Smooth muscle cell (in vitro differentiated cells): ENCODE measurements at regions not wholly inside any gene's neighbourhood (a gene's known extent, or its start where the extent isn't known, plus 50 kb on each side); places are given as distances from the start of the nearest gene placed in this dataset.

Source experiments
- DNase-seq: peaks from one replicate; lab custom pipeline; 2025; ENCODE audit not compliant: unreplicated experiment; lab: John Stamatoyannopoulos, UW
- H2AFZ ChIP-seq: fragments of 200-600 bp; sonication (generic); 2 replicates; pipeline ENCODE4 v1.6.0; 2016; ENCODE audit warnings: antibody characterized with exemption, low read depth, mild to moderate bottlenecking
- H3F3A ChIP-seq: fragments of 200-600 bp; sonication (generic); 2 replicates; pipeline ENCODE4 v1.6.0; 2017; ENCODE audit warnings: antibody characterized with exemption, low read depth
- H3K27ac ChIP-seq: fragments of 200-600 bp; sonication (generic); 2 replicates; pipeline ENCODE4 v1.5.1; 2016; ENCODE audit warnings: low read depth, mild to moderate bottlenecking
- H3K27me3 ChIP-seq: fragments of 200-600 bp; sonication (generic); 2 replicates; pipeline ENCODE4 v1.6.1; 2016; ENCODE audit warnings: low read depth, mild to moderate bottlenecking
- H3K36me3 ChIP-seq: fragments of 200-600 bp; sonication (generic); 2 replicates; pipeline ENCODE4 v1.5.1; 2016; ENCODE audit warnings: low read depth
- H3K4me1 ChIP-seq: fragments of 200-600 bp; sonication (generic); 2 replicates; pipeline ENCODE4 v1.5.1; 2016; ENCODE audit warnings: low read depth
- H3K4me2 ChIP-seq: fragments of 200-600 bp; sonication (generic); 2 replicates; pipeline ENCODE4 v1.6.0; 2016; ENCODE audit warnings: mild to moderate bottlenecking
- H3K4me3 ChIP-seq: fragments of 200-600 bp; sonication (generic); 2 replicates; pipeline ENCODE4 v1.5.1; 2016; ENCODE audit warnings: mild to moderate bottlenecking
- H3K79me2 ChIP-seq: fragments of 200-600 bp; sonication (generic); 2 replicates; pipeline ENCODE4 v1.6.0; 2016; ENCODE audit warnings: low read depth, mild to moderate bottlenecking
- H3K9ac ChIP-seq: fragments of 200-600 bp; sonication (generic); 2 replicates; pipeline ENCODE4 v1.6.0; 2016; ENCODE audit warnings: low read depth
- H3K9me3 ChIP-seq: fragments of 200-600 bp; sonication (generic); replicated peaks from 2 replicates; pipeline ENCODE4 v1.5.1; 2016; ENCODE audit warnings: low read depth
- H4K20me1 ChIP-seq: fragments of 200-600 bp; sonication (generic); 2 replicates; pipeline ENCODE4 v1.6.0; 2016; ENCODE audit warnings: low read depth
- WGBS: methylation state at CpG from one replicate; pipeline ENCODE4 v1.1.7; 2016; ENCODE audit warnings: low lambda C conversion rate; 5-methylcytosine and 5-hydroxymethylcytosine counted together
- TF ChIP-seq, protein P1 (sequence below): fragments of 200-600 bp; sonication (generic); IDR thresholded peaks from 2 replicates; pipeline ENCODE4 v1.5.1; 2017; ENCODE audit warnings: borderline replicate concordance, mild to moderate bottlenecking, antibody characterized with exemption; ENCODE audit not compliant: insufficient read depth, poor library complexity, severe bottlenecking

DNA sequence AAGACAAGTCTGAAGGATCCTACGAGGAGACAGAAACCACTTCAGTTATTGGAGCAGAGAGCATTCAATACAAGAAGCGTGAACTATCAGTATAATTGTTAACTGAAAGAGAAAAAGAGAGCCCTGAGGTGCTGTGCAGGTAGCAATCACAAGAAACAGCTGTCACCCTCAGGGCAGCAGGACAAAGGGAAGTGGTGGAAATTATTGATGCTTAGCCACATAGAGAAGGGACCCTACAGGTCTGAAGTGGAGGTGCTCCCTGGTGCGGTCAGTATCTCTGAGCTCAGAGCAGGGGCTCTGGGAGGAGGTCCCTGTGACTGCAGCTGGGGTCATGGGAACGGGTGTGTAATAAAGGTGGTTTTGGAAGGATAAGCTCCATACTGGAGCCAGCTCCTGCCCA is 97.8 kb upstream of the KLF6 start:
- no peak overlapping the region for H3K4me2 ChIP-seq
- H3K36me3 ChIP-seq = no peaks in the 10 kb centered on the region
- no peaks in the 10 kb centered on the region for H4K20me1 ChIP-seq
- H3K27me3 ChIP-seq = no peaks in the 10 kb centered on the region
- H3K79me2 ChIP-seq = no peaks in the 10 kb centered on the region
- no peak overlapping the region for H3K4me3 ChIP-seq
- H3K4me1 ChIP-seq = peaks cover 18% of the 10 kb centered on the region
- WGBS = 96% methylated on average over 4 of the region's 4 CpGs
- no peak overlapping the region for H2AFZ ChIP-seq
- H3K9me3 ChIP-seq = no peaks in the 10 kb centered on the region
- no peak overlapping the region for H3K27ac ChIP-seq
- TF ChIP-seq, protein P1, sequence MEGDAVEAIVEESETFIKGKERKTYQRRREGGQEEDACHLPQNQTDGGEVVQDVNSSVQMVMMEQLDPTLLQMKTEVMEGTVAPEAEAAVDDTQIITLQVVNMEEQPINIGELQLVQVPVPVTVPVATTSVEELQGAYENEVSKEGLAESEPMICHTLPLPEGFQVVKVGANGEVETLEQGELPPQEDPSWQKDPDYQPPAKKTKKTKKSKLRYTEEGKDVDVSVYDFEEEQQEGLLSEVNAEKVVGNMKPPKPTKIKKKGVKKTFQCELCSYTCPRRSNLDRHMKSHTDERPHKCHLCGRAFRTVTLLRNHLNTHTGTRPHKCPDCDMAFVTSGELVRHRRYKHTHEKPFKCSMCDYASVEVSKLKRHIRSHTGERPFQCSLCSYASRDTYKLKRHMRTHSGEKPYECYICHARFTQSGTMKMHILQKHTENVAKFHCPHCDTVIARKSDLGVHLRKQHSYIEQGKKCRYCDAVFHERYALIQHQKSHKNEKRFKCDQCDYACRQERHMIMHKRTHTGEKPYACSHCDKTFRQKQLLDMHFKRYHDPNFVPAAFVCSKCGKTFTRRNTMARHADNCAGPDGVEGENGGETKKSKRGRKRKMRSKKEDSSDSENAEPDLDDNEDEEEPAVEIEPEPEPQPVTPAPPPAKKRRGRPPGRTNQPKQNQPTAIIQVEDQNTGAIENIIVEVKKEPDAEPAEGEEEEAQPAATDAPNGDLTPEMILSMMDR = no peak
- no peak for DNase-seq
- no peak overlapping the region for H3K9ac ChIP-seq
- H3F3A ChIP-seq = peaks cover 14% of the 10 kb centered on the region

DNA sequence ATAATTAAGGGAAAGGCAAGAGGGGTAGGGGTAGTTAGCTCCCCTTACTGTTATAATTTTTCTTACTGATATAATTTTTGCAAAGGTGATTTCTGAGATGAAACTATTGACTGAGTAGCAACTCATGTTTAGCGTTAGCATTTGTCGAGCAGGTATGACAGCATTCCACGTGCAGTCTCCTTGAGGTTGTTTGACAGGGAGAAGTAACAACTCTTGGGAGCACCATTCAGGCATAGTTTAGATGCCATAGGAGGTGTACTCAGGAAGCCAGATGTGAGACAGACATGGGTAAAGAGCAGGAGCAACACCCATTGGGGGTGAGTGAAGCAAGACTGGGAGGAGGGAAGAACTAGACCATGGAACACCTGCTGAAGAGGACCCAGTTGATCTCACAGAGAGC is 96.6 kb upstream of the KLF6 start:
- TF ChIP-seq, protein P1 = no peak
- peaks cover 7% of the 10 kb centered on the region for H3F3A ChIP-seq
- H3K79me2 ChIP-seq = no peaks in the 10 kb centered on the region
- H3K36me3 ChIP-seq = no peaks in the 10 kb centered on the region
- no peaks in the 10 kb centered on the region for H3K9me3 ChIP-seq
- H2AFZ ChIP-seq = no peak overlapping the region
- no peak overlapping the region for H3K4me2 ChIP-seq
- H3K27me3 ChIP-seq = no peaks in the 10 kb centered on the region
- no peaks in the 10 kb centered on the region for H4K20me1 ChIP-seq
- H3K27ac ChIP-seq = peak overlapping the region; percentile 48
- DNase-seq = no peak
- H3K9ac ChIP-seq = no peak overlapping the region
- peaks cover 6% of the 10 kb centered on the region for H3K4me1 ChIP-seq
- no peak overlapping the region for H3K4me3 ChIP-seq
- 89% methylated on average over 3 of the region's 3 CpGs for WGBS

DNA sequence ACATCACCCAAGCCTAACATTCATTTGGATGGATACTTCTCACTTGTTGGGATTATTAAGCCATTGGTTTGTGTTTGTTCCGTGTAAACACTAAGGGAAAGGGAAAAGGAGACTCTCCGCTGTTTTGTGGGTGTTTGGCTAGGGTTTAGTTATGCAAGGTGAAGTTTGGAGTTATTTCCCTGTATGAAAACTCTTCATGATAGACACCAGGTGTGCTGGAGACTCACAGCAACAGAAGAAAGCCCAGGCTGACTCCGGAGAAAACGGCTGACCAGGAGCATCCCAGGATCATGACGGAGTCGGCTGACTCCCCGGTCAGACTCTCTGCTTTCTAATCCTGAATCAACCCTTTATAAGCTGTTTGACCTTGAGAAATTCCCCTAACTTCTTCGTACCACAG is 94.1 kb upstream of the KLF6 start:
- TF ChIP-seq, protein P1 = no peak
- Histone ChIP-seq H3F3A (no peaks in the 10 kb centered on the region), H4K20me1 (no peaks in the 10 kb centered on the region), H3K9me3 (no peaks in the 10 kb centered on the region), H3K27me3 (no peaks in the 10 kb centered on the region), H3K9ac (no peak overlapping the region), H3K4me1 (no peaks in the 10 kb centered on the region), H3K36me3 (no peaks in the 10 kb centered on the region), H3K4me3 (no peak overlapping the region), H3K79me2 (no peaks in the 10 kb centered on the region), H3K27ac (no peak overlapping the region), H3K4me2 (no peak overlapping the region), H2AFZ (no peak overlapping the region)
- no peak for DNase-seq
- 86% methylated on average over 8 of the region's 8 CpGs for WGBS

DNA sequence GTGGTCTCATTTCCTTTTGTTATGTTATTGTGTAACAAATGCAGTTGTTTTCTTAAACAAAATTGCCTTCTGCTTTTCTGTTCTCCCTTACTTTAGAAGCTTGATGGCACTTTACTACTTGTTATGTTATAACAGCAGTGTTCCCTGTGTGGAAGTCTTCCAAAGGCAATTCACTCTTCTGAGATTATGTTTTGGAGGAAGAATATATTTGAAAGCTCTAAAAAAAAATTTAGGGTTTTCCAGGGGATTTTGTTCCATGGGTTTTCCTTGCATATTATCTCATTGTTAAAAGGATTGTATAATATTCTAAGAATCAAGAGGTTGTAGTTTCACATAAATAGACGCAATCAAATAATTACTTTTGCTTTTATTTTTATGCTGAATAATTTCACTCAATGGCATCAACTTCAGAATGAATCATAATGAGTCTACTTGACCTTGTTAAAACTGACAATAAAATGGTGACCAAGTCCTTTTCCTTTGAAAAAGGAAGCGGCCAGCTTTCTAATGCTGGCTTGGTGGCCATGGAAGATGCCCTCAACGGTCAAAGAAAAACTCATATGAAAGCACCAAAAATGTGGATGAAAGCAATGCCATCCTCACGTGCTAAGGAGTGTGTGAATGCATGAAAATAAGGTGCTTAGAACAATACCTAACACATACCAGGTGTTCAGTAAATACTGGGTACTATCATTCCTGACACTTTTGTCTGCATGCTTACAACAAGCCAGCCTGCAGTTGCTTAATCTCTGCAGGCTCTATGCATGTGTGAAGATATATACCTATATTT is 92.4 kb upstream of the KLF6 start:
- Histone ChIP-seq H3K4me2 (no peak overlapping the region), H3K9ac (no peak overlapping the region), H3K36me3 (no peaks in the 10 kb centered on the region), H3K27ac (no peak overlapping the region), H3K27me3 (no peaks in the 10 kb centered on the region), H3K79me2 (no peaks in the 10 kb centered on the region), H3K9me3 (no peaks in the 10 kb centered on the region), H3K4me3 (no peak overlapping the region), H3F3A (no peaks in the 10 kb centered on the region), H4K20me1 (no peaks in the 10 kb centered on the region), H3K4me1 (no peaks in the 10 kb centered on the region), H2AFZ (no peak overlapping the region)
- TF ChIP-seq, protein P1 = no peak
- no peak for DNase-seq
- 87% methylated on average over 4 of the region's 4 CpGs for WGBS
